22Rv1 (cell line): ENCODE measurements at regions not wholly inside any gene's neighbourhood (a gene's known extent, or its start where the extent isn't known, plus 50 kb on each side); places are given as distances from the start of the nearest gene placed in this dataset.

Experiments
- ZFX ChIP-seq: fragments of 450-650 bp; IDR thresholded peaks from 2 replicates; pipeline ENCODE4 v1.6.1; 2017; ENCODE audit warnings: antibody characterized with exemption, borderline replicate concordance
- TF ChIP-seq, protein P1 (sequence below): fragments of 450-650 bp; IDR thresholded peaks from 2 replicates; pipeline ENCODE4 v1.5.1; 2017; ENCODE audit warnings: mild to moderate bottlenecking

DNA sequence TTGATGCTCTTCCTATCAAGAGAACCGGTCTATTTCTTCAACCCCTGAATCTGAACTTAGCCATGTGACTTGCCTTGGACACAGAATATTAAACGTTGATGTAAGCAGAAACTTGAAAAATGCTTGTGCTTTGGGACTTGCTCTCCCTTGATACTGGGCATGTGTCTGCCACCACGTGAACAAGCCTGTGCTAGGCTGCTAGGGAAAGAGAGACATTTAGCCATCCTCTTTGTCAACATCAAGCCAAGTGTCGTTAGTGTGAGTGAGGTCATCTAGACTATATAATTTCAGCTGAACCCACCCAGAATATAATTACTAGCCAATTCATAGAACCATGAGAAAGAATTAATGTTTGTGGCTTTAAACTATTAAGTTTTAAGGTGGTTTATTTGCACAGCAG is 98.2 kb upstream of the TRHDE start:
- TF ChIP-seq, protein P1, sequence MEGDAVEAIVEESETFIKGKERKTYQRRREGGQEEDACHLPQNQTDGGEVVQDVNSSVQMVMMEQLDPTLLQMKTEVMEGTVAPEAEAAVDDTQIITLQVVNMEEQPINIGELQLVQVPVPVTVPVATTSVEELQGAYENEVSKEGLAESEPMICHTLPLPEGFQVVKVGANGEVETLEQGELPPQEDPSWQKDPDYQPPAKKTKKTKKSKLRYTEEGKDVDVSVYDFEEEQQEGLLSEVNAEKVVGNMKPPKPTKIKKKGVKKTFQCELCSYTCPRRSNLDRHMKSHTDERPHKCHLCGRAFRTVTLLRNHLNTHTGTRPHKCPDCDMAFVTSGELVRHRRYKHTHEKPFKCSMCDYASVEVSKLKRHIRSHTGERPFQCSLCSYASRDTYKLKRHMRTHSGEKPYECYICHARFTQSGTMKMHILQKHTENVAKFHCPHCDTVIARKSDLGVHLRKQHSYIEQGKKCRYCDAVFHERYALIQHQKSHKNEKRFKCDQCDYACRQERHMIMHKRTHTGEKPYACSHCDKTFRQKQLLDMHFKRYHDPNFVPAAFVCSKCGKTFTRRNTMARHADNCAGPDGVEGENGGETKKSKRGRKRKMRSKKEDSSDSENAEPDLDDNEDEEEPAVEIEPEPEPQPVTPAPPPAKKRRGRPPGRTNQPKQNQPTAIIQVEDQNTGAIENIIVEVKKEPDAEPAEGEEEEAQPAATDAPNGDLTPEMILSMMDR = no peak
- no peak for TF ChIP-seq ZFX
